Hematopoietic multipotent progenitor cell treated with erythropoietin and hydrocortisone succinate and interleukin-3 and kit ligand, for 8 days (in vitro differentiated cells): ENCODE measurements at regions not wholly inside any gene's neighbourhood (a gene's known extent, or its start where the extent isn't known, plus 50 kb on each side); places are given as distances from the start of the nearest gene placed in this dataset.

Experiments
- DNase-seq: peaks from one replicate; pipeline ENCODE4 v3.0.0-alpha.2; 2015

- no peak for DNase-seq
These were observed 164.2 kb upstream of the SEMA6D start for GRCh38 chr15:47552978-47553608.

- DNase-seq, result no peak
These were observed 163.4 kb upstream of the SEMA6D start for GRCh38 chr15:47553947-47554346.

- DNase-seq, result no peak
These were observed 156.2 kb upstream of the SEMA6D start for GRCh38 chr15:47561102-47561501.

- DNase-seq, result no peak
These were observed 151.4 kb upstream of the SEMA6D start for GRCh38 chr15:47565949-47566348.

- no peak for DNase-seq
These were observed 150.7 kb upstream of the SEMA6D start for GRCh38 chr15:47566610-47567009.

GRCh38 chr15:47568030-47568429 lies 149.3 kb upstream of the SEMA6D start:
- DNase-seq, result no peak

- DNase-seq, result no peak
These were observed 147.3 kb upstream of the SEMA6D start for GRCh38 chr15:47570044-47570443.

GRCh38 chr15:47570451-47570850 lies 146.9 kb upstream of the SEMA6D start:
- no peak for DNase-seq

GRCh38 chr15:47570881-47571640 lies 146.2 kb upstream of the SEMA6D start:
- no peak for DNase-seq

- DNase-seq, result no peak
These were observed 143.6 kb upstream of the SEMA6D start for GRCh38 chr15:47573673-47574072.

- DNase-seq, result no peak
These were observed 140.3 kb upstream of the SEMA6D start for GRCh38 chr15:47577000-47577399.

GRCh38 chr15:47577461-47577860 lies 139.8 kb upstream of the SEMA6D start:
- DNase-seq, result no peak

- no peak for DNase-seq
These were observed 135.1 kb upstream of the SEMA6D start for GRCh38 chr15:47582233-47582632.

GRCh38 chr15:47584316-47584715 lies 133.0 kb upstream of the SEMA6D start:
- no peak for DNase-seq

- no peak for DNase-seq
These were observed 130.6 kb upstream of the SEMA6D start for GRCh38 chr15:47586653-47587224.

- DNase-seq, result no peak
These were observed 129.1 kb upstream of the SEMA6D start for GRCh38 chr15:47587940-47588802.

GRCh38 chr15:47588958-47589357 lies 128.3 kb upstream of the SEMA6D start:
- DNase-seq, result no peak

- no peak for DNase-seq
These were observed 118.3 kb upstream of the SEMA6D start for GRCh38 chr15:47598996-47599395.

GRCh38 chr15:47599806-47600205 lies 117.5 kb upstream of the SEMA6D start:
- no peak for DNase-seq

GRCh38 chr15:47602121-47602520 lies 115.2 kb upstream of the SEMA6D start:
- no peak for DNase-seq

GRCh38 chr15:47603026-47603425 lies 114.3 kb upstream of the SEMA6D start:
- DNase-seq, result no peak

GRCh38 chr15:47607695-47608094 lies 109.6 kb upstream of the SEMA6D start:
- no peak for DNase-seq

- no peak for DNase-seq
These were observed 107.6 kb upstream of the SEMA6D start for GRCh38 chr15:47609693-47610092.
